ENCODE measurements at regions not wholly inside any gene's neighbourhood (a gene's known extent, or its start where the extent isn't known, plus 50 kb on each side); places are given as distances from the start of the nearest gene placed in this dataset.

DNA sequence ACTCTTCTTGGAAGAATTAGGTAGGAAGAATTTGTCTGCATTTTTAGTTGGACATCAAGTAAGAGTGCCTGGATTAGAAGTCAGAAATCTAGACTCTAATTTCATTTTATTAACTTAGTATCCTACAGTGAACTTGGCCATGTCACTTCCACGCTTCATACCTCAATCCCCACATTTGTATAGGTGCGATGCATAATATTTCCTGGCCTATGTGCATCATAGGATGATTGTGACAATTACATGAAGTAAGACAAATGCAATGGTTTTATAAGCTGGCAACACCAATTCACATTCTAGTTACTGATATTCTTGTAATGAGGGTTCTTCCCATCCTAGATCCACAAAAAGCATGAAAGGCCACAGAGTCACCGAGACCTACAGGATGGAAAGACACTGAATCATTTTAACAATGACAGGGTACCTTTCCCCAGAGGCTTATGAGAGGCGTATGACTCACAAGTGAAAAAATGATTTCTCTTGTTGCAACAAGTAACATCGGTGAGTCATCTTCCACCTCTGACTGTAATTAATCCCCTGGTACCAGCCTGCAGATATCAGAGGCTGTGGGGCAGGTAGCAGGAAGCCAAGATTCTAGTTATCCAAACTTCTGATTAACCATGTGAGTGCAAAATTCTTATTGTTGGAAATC, 56.0 kb upstream of the OR5AK2 start:
- POLR2A ChIA-PET, result no interaction called here
- Mint-ChIP-seq H3K27ac (no peak overlapping the region), H3K36me3 (peaks cover 0 to 4% (median 0%) of the 10 kb centered on the region in 3 donors), H3K27me3 (no peaks in the 10 kb centered on the region), H3K4me1 (no peaks in the 10 kb centered on the region), H3K9me3 (peaks cover 2 to 10% (median 4%) of the 10 kb centered on the region in 5 donors), H3K4me3 (no peak overlapping the region)
- Histone ChIP-seq H3K4me3 (ENCODE audit: low read length) (no peak overlapping the region), H3K4me1 (ENCODE audit: insufficient read depth, low read length) (no peaks in the 10 kb centered on the region), H3K36me3 (ENCODE audit: insufficient read depth, low read length) (no peaks in the 10 kb centered on the region), H3K9me3 (ENCODE audit: low read length) (peaks cover 5% of the 10 kb centered on the region), H3K27me3 (ENCODE audit: insufficient read depth, low read length, poor library complexity, severe bottlenecking) (no peaks in the 10 kb centered on the region), H3K27ac (ENCODE audit: low read depth, low read length) (no peak overlapping the region)
- CTCF ChIA-PET, result no interaction called here
- DNase-seq, result no peak

DNA sequence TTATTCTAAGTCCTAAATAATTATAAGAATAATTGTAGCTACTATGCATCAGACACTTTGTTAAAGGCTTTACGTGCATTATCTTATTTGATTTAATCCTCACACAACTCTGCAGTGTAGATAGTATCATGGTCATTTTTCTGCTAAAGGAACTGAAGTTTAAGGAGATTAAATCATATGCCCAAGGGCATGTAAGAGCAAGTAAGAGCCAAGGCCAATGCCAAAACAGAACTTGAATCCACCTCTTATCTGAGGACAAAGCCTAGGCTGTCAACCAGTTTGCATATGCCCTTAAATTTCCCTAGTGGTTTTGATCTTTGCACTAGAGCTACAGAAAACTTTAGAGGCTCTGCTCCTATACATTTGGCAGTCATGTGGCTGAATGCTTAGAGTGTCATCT, 65.6 kb upstream of the OR5AK2 start:
- CTCF ChIA-PET, result no interaction called here
- no peaks in the 10 kb centered on the region for H3K27me3 ChIP-seq (ENCODE audit: insufficient read depth, low read length, poor library complexity, severe bottlenecking)

DNA sequence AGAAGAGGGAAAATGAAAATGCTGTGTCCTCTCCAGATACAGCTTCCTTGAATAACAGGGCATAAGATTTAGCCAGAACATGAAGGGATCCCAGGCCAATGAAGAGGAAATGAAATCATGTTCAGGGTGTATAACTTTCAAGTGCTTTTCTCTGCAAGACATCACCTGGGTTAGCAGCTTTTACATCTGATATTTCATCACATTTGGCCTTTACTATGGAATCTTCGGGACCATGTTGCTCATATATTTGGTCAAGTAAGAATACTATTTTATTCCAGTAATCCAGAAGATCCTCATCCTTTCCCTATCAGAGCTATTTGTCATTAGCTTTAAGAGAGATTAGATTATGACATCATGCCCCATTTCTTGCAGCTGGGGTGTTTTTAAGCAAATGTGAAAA, 66.3 kb upstream of the OR5AK2 start:
- H3K9me3 Mint-ChIP-seq, result peaks cover 0 to 21% (median 14%) of the 10 kb centered on the region in 5 donors
- ChIA-PET CTCF (no interaction called here), POLR2A (no interaction called here)

More for the DNA sequence above, 65.6 kb upstream of the OR5AK2 start:
- Mint-ChIP-seq H3K4me1 (no peaks in the 10 kb centered on the region), H3K27ac (no peak overlapping the region), H3K36me3 (no peaks in the 10 kb centered on the region), H3K4me3 (no peak overlapping the region), H3K27me3 (no peaks in the 10 kb centered on the region), H3K9me3 (peaks cover 0 to 21% (median 10%) of the 10 kb centered on the region in 5 donors)
- Histone ChIP-seq H3K4me1 (ENCODE audit: insufficient read depth, low read length) (no peaks in the 10 kb centered on the region), H3K27ac (ENCODE audit: low read depth, low read length) (no peak overlapping the region), H3K36me3 (ENCODE audit: insufficient read depth, low read length) (no peaks in the 10 kb centered on the region), H3K9me3 (ENCODE audit: low read length) (no peaks in the 10 kb centered on the region), H3K4me3 (ENCODE audit: low read length) (no peak overlapping the region)
- no peak for DNase-seq
- POLR2A ChIA-PET, result no interaction called here

DNA sequence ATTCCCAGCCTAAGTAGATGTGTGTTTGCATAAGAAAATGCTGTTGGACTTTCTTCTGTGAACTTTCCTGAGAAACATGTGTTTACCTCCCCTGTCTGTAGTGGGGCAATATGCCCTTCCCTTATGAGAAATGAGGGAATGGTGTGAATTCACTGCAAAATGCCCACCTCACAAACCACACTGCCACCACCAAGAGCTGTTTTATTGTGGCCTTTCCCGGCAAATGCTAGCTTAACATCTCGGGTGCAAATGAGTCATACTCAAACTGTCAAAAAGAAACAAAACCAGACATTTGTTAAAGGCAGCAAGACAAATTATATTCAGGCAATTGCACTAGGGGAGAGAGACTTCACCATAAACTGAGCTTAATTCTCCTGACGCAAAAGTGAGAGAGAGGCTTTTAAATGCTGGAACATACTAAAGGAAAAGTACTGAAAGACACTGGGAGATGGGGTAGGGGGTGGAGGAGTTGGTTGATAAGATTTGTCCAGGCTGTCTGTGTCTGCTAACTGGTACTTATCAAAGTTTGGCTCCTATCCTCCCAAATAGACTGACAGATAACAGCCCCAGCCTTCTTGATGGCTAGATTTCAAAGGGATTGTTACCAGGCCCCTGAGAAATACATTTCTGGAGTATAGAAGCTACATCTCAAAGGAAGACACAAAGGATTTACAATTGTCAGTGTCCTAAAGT, 70.9 kb upstream of the OR5AK2 start:
- DNase-seq, result no peak
- Histone ChIP-seq H3K4me1 (ENCODE audit: insufficient read depth, low read length) (no peaks in the 10 kb centered on the region), H3K36me3 (ENCODE audit: insufficient read depth, low read length) (no peaks in the 10 kb centered on the region), H3K9me3 (ENCODE audit: low read length) (no peaks in the 10 kb centered on the region), H3K27ac (ENCODE audit: low read depth, low read length) (no peak overlapping the region), H3K4me3 (ENCODE audit: low read length) (no peak overlapping the region), H3K27me3 (ENCODE audit: insufficient read depth, low read length, poor library complexity, severe bottlenecking) (no peaks in the 10 kb centered on the region)
- POLR2A ChIA-PET, result no interaction called here
- peaks cover 4 to 19% (median 15%) of the 10 kb centered on the region in 5 donors for H3K9me3 Mint-ChIP-seq
- no peak overlapping the region for H3K27ac Mint-ChIP-seq
- H3K27me3 Mint-ChIP-seq, result no peaks in the 10 kb centered on the region
- no peaks in the 10 kb centered on the region for H3K36me3 Mint-ChIP-seq
- no peak overlapping the region for H3K4me3 Mint-ChIP-seq
- no peaks in the 10 kb centered on the region for H3K4me1 Mint-ChIP-seq
- CTCF ChIA-PET, result no interaction called here

More for the DNA sequence above, 66.3 kb upstream of the OR5AK2 start:
- no peak overlapping the region for H3K27ac ChIP-seq (ENCODE audit: low read depth, low read length)
- Mint-ChIP-seq H3K4me1 (no peaks in the 10 kb centered on the region), H3K27me3 (no peaks in the 10 kb centered on the region), H3K27ac (no peak overlapping the region), H3K4me3 (no peak overlapping the region), H3K36me3 (no peaks in the 10 kb centered on the region)
- H3K4me1 ChIP-seq (ENCODE audit: insufficient read depth, low read length), result no peaks in the 10 kb centered on the region
- H3K36me3 ChIP-seq (ENCODE audit: insufficient read depth, low read length), result no peaks in the 10 kb centered on the region
- no peak overlapping the region for H3K4me3 ChIP-seq (ENCODE audit: low read length)
- H3K27me3 ChIP-seq (ENCODE audit: insufficient read depth, low read length, poor library complexity, severe bottlenecking), result no peaks in the 10 kb centered on the region
- no peak for DNase-seq
- no peaks in the 10 kb centered on the region for H3K9me3 ChIP-seq (ENCODE audit: low read length)

DNA sequence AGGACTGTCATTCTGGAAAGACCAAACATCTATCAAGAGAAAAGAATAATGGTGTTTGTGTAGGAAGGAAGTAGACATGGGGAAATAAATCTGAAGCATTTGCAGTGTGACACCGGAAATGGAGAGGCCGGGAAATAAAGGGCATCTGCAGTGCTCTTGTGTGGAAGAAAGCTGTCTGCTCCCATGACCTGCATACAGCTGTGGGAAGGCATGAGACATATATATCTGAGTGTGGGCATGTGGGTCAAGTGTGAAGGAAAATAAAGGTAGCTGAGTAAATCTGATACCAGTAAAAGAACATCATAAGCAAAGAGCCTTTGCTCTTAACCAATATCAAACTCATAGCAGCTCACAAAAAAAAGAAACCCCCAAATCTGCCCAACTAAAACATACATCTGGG, 72.1 kb upstream of the OR5AK2 start:
- H3K36me3 Mint-ChIP-seq, result no peaks in the 10 kb centered on the region
- Histone ChIP-seq H3K4me3 (ENCODE audit: low read length) (no peak overlapping the region), H3K4me1 (ENCODE audit: insufficient read depth, low read length) (no peaks in the 10 kb centered on the region), H3K27me3 (ENCODE audit: insufficient read depth, low read length, poor library complexity, severe bottlenecking) (no peaks in the 10 kb centered on the region), H3K27ac (ENCODE audit: low read depth, low read length) (no peak overlapping the region), H3K9me3 (ENCODE audit: low read length) (no peaks in the 10 kb centered on the region), H3K36me3 (ENCODE audit: insufficient read depth, low read length) (no peaks in the 10 kb centered on the region)
- H3K4me1 Mint-ChIP-seq, result no peaks in the 10 kb centered on the region
- no peak overlapping the region for H3K4me3 Mint-ChIP-seq
- H3K27ac Mint-ChIP-seq, result no peak overlapping the region
- ChIA-PET CTCF (no interaction called here), POLR2A (no interaction called here)
- H3K27me3 Mint-ChIP-seq, result no peaks in the 10 kb centered on the region
- no peak for DNase-seq
- H3K9me3 Mint-ChIP-seq, result peaks cover 4 to 19% (median 15%) of the 10 kb centered on the region in 5 donors

DNA sequence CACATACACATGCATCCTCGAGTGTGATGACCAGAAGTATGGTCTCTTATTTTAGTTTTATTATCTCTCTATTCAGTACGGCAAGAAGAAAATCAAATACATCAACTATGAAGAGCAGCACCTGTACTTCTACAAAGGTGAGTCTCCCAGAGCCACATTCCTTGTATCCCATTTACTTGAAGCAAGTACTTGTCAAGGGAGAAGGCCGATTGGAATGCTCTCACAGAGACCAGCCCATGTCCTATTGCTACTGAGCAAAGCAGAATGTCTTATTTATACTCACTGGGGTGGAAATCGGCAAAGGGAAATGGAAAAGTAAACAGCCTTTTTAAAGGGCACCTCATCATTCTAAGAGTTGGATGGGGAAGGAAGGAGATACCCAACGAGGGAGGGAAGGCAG, 72.6 kb upstream of the OR5AK2 start:
- no peak for DNase-seq
- CTCF ChIA-PET, result no interaction called here
- peaks cover 4 to 19% (median 16%) of the 10 kb centered on the region in 5 donors for H3K9me3 Mint-ChIP-seq

DNA sequence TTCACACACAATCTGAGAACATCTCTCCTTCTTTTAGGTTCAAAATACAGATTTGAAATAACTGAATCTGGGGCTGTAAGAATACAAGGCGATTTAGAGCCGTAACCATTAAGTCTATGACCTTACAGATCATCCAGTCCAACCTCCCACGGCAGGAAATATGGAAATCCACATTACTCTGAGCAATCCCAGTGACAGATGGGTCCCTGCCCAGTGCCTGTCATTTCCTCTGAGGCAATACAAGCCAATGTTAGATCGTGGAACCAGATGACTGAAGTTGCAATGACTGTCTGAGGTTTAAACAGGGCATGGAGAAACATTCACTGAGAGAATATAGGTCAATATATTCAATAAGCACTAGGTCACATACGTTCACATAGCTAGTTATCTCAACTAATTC, 77.4 kb upstream of the OR5AK2 start:
- ChIA-PET POLR2A (no interaction called here), CTCF (no interaction called here)
- no peaks in the 10 kb centered on the region for H3K9me3 ChIP-seq (ENCODE audit: low read length)
- no peaks in the 10 kb centered on the region for H3K4me1 Mint-ChIP-seq
- H3K9me3 Mint-ChIP-seq, result peaks cover 0 to 16% (median 3%) of the 10 kb centered on the region in 5 donors
- no peaks in the 10 kb centered on the region for H3K36me3 Mint-ChIP-seq
- H3K27me3 ChIP-seq (ENCODE audit: insufficient read depth, low read length, poor library complexity, severe bottlenecking), result no peaks in the 10 kb centered on the region
- H3K27me3 Mint-ChIP-seq, result no peaks in the 10 kb centered on the region
- H3K4me3 Mint-ChIP-seq, result no peak overlapping the region
- no peak overlapping the region for H3K4me3 ChIP-seq (ENCODE audit: low read length)
- DNase-seq, result no peak
- no peaks in the 10 kb centered on the region for H3K4me1 ChIP-seq (ENCODE audit: insufficient read depth, low read length)
- no peaks in the 10 kb centered on the region for H3K36me3 ChIP-seq (ENCODE audit: insufficient read depth, low read length)
- H3K27ac Mint-ChIP-seq, result no peak overlapping the region
- no peak overlapping the region for H3K27ac ChIP-seq (ENCODE audit: low read depth, low read length)

More for the DNA sequence above, 72.6 kb upstream of the OR5AK2 start:
- Mint-ChIP-seq H3K27ac (no peak overlapping the region), H3K36me3 (no peaks in the 10 kb centered on the region), H3K27me3 (no peaks in the 10 kb centered on the region), H3K4me3 (no peak overlapping the region), H3K4me1 (no peaks in the 10 kb centered on the region)
- no peaks in the 10 kb centered on the region for H3K9me3 ChIP-seq (ENCODE audit: low read length)
- no peak overlapping the region for H3K27ac ChIP-seq (ENCODE audit: low read depth, low read length)
- no peaks in the 10 kb centered on the region for H3K4me1 ChIP-seq (ENCODE audit: insufficient read depth, low read length)
- H3K4me3 ChIP-seq (ENCODE audit: low read length), result no peak overlapping the region
- H3K27me3 ChIP-seq (ENCODE audit: insufficient read depth, low read length, poor library complexity, severe bottlenecking), result no peaks in the 10 kb centered on the region
- H3K36me3 ChIP-seq (ENCODE audit: insufficient read depth, low read length), result no peaks in the 10 kb centered on the region
- POLR2A ChIA-PET, result no interaction called here

DNA sequence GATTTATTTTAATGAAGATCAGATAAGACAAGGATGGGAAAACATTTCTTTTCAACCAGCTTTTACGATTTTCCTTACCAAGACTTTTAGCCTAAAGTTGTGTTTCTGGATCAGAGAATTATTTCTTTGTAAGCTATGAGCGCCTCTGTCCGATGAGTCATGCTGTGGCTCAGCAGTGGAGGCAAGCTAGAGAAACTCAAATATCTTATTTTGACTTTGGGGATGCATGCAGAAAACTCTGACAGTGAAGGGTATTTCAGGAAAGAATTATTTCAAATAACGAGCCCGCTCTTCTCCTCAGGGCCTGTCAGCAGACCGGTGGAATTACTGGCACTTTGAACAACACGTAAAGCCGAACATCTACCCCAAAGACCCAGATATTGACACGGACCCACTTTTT, 77.9 kb upstream of the OR5AK2 start:
- H3K27me3 ChIP-seq (ENCODE audit: insufficient read depth, low read length, poor library complexity, severe bottlenecking), result no peaks in the 10 kb centered on the region
- Mint-ChIP-seq H3K27me3 (no peaks in the 10 kb centered on the region), H3K4me3 (no peak overlapping the region), H3K4me1 (no peaks in the 10 kb centered on the region), H3K9me3 (peaks cover 0 to 11% (median 3%) of the 10 kb centered on the region in 5 donors), H3K27ac (no peak overlapping the region), H3K36me3 (no peaks in the 10 kb centered on the region)
- H3K36me3 ChIP-seq (ENCODE audit: insufficient read depth, low read length), result no peaks in the 10 kb centered on the region
- H3K4me1 ChIP-seq (ENCODE audit: insufficient read depth, low read length), result no peaks in the 10 kb centered on the region
- ChIA-PET POLR2A (no interaction called here), CTCF (no interaction called here)
- DNase-seq, result no peak
- H3K27ac ChIP-seq (ENCODE audit: low read depth, low read length), result no peak overlapping the region
- H3K9me3 ChIP-seq (ENCODE audit: low read length), result no peaks in the 10 kb centered on the region
- H3K4me3 ChIP-seq (ENCODE audit: low read length), result no peak overlapping the region
